ENCODE measurements at regions not wholly inside any gene's neighbourhood (a gene's known extent, or its start where the extent isn't known, plus 50 kb on each side); places are given as distances from the start of the nearest gene placed in this dataset.

- ATAC-seq (no peak), DNase-seq (no peak)
- POLR2A ChIA-PET, result no interaction called here
- peaks cover 0 to 7% (median 2%) of the 10 kb centered on the region in 5 donors for H3K27me3 Mint-ChIP-seq
- peak overlapping the region in 1 of 10 donors; percentile 0 for H3K4me3 Mint-ChIP-seq
- peak overlapping the region in 4 of 10 donors; percentile 29 to 86 (median 54) for H3K27ac Mint-ChIP-seq
- no peaks in the 10 kb centered on the region for H3K9me3 Mint-ChIP-seq
- no peaks in the 10 kb centered on the region for H3K36me3 Mint-ChIP-seq
- peaks cover 8 to 57% (median 45%) of the 10 kb centered on the region in 4 donors for H3K4me1 Mint-ChIP-seq
These were observed 533.6 kb downstream of the PTPRC start for GRCh38 chr1:199172171-199173124.

- peaks cover 0 to 8% (median 2%) of the 10 kb centered on the region in 5 donors for H3K27me3 Mint-ChIP-seq
- peak in 4 of 10 donors; percentile 6 to 62 (median 46) for DNase-seq
- POLR2A ChIA-PET, result no interaction called here
These were observed 534.5 kb downstream of the PTPRC start for GRCh38 chr1:199173356-199173755.

DNA sequence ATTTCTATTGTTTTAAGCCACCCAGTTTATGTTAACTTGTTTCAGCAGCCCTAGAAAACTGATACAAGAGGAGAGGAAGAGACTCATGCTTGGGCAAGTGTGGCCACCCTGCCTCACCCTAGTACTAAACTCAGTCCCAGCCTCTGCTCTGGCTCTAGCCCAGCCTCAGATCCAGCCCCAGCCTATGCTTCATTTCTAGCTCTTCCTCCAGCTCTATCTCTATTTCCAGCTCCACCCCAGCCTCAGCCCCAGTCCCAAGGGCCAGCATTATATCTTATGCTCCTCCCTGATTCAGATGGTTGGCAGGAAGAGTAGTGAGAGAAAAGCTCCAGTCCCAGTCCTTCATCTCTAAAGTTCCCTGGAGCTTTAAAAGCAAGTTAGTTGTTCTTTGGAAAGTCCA lies 535.5 kb downstream of the PTPRC start:
- no peak overlapping the region for H3K4me3 Mint-ChIP-seq
- no peaks in the 10 kb centered on the region for H3K36me3 Mint-ChIP-seq
- H3K27ac Mint-ChIP-seq, result peak overlapping the region in 5 of 10 donors; percentile 0 to 68 (median 47)
- POLR2A ChIA-PET, result no interaction called here
- DNase-seq, result no peak
- ATAC-seq, result no peak
- H3K9me3 Mint-ChIP-seq, result no peaks in the 10 kb centered on the region
- H3K4me1 Mint-ChIP-seq, result peaks cover 5 to 45% (median 35%) of the 10 kb centered on the region in 4 donors
- H3K27me3 Mint-ChIP-seq, result peaks cover 0 to 8% (median 2%) of the 10 kb centered on the region in 5 donors

More at GRCh38 chr1:199173356-199173755, 534.5 kb downstream of the PTPRC start:
- Mint-ChIP-seq H3K4me3 (peak overlapping the region in 2 of 10 donors; percentile 26 to 30), H3K9me3 (no peaks in the 10 kb centered on the region), H3K27ac (peak overlapping the region in 6 of 10 donors; percentile 4 to 86 (median 32)), H3K36me3 (no peaks in the 10 kb centered on the region), H3K4me1 (peaks cover 8 to 55% (median 45%) of the 10 kb centered on the region in 4 donors)
- ATAC-seq, result peak; percentile 66 to 86

GRCh38 chr1:199176713-199177112 lies 537.9 kb downstream of the PTPRC start:
- no peak overlapping the region for H3K27ac Mint-ChIP-seq
- no peak overlapping the region for H3K4me3 Mint-ChIP-seq
- ATAC-seq, result no peak
- H3K9me3 Mint-ChIP-seq, result no peaks in the 10 kb centered on the region
- H3K4me1 Mint-ChIP-seq, result peaks cover 5 to 31% (median 23%) of the 10 kb centered on the region in 4 donors
- POLR2A ChIA-PET, result no interaction called here
- H3K36me3 Mint-ChIP-seq, result no peaks in the 10 kb centered on the region
- DNase-seq, result no peak
- peaks cover 0 to 7% (median 1%) of the 10 kb centered on the region in 5 donors for H3K27me3 Mint-ChIP-seq

DNA sequence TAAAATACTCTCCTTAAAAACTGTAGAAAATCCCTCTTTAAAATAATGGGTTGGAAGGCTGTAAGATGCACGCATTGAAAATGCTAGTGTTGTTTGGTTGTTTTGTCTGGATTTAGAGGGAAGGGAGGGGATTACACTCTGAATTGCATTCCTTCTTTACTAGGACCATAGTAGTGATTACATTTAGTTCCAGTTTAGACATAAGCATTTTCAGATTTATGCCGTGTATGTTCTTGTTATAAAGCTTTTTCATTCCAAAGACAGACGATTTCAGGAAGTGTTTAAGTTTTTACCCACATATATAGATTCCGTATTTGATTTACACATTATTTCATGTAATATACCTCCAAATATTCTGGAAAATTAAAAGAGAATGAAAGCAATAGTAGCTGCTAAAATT lies 538.4 kb downstream of the PTPRC start:
- Mint-ChIP-seq H3K9me3 (no peaks in the 10 kb centered on the region), H3K27ac (no peak overlapping the region), H3K4me1 (peaks cover 5 to 29% (median 22%) of the 10 kb centered on the region in 4 donors), H3K4me3 (no peak overlapping the region), H3K27me3 (peaks cover 0 to 7% (median 1%) of the 10 kb centered on the region in 5 donors), H3K36me3 (no peaks in the 10 kb centered on the region)
- POLR2A ChIA-PET, result no interaction called here
- ATAC-seq (no peak), DNase-seq (no peak)

GRCh38 chr1:199178646-199179045 lies 539.8 kb downstream of the PTPRC start:
- no peaks in the 10 kb centered on the region for H3K9me3 Mint-ChIP-seq
- POLR2A ChIA-PET, result no interaction called here
- no peaks in the 10 kb centered on the region for H3K36me3 Mint-ChIP-seq
- H3K27me3 Mint-ChIP-seq, result peaks cover 0 to 7% (median 1%) of the 10 kb centered on the region in 5 donors
- no peak for ATAC-seq
- peaks cover 2 to 16% (median 10%) of the 10 kb centered on the region in 4 donors for H3K4me1 Mint-ChIP-seq
- no peak for DNase-seq
- no peak overlapping the region for H3K4me3 Mint-ChIP-seq
- H3K27ac Mint-ChIP-seq, result no peak overlapping the region

- Mint-ChIP-seq H3K4me1 (peaks cover 0 to 4% (median 0%) of the 10 kb centered on the region in 4 donors), H3K27ac (no peak overlapping the region), H3K9me3 (no peaks in the 10 kb centered on the region), H3K27me3 (peaks cover 0 to 4% (median 0%) of the 10 kb centered on the region in 5 donors), H3K36me3 (no peaks in the 10 kb centered on the region), H3K4me3 (no peak overlapping the region)
- ATAC-seq (no peak), DNase-seq (no peak)
- POLR2A ChIA-PET, result no interaction called here
These were observed 543.5 kb downstream of the PTPRC start for GRCh38 chr1:199182186-199182843.

DNA sequence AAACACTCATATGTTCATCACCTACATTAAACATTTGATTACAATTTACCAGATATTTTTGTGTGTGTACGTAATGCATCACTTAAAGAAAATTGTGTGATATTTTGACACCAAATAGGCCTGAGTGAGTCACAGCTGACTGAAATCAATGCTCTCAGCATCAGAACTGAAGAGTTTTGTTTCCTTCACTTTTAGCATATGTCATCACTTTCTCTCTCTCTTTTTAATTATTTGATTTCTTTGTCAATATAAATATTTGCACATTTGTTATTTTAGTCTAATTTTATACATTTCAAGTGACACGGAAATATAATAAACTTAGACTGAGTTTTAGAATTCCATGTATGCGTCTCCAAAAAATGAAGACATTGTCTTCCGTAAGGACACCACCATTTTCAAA lies 545.3 kb downstream of the PTPRC start:
- ATAC-seq (no peak), DNase-seq (no peak)
- POLR2A ChIA-PET, result interaction anchor here (0.6 kb wide), 1 partner anchor 458 kb away, joined by 7 read pairs; no protein-coding TSS in a partner anchor
- H3K9me3 Mint-ChIP-seq, result no peaks in the 10 kb centered on the region
- H3K4me3 Mint-ChIP-seq, result no peak overlapping the region
- peaks cover 0 to 4% (median 0%) of the 10 kb centered on the region in 4 donors for H3K4me1 Mint-ChIP-seq
- no peaks in the 10 kb centered on the region for H3K27me3 Mint-ChIP-seq
- H3K27ac Mint-ChIP-seq, result no peak overlapping the region
- H3K36me3 Mint-ChIP-seq, result no peaks in the 10 kb centered on the region

- peaks cover 0 to 2% (median 0%) of the 10 kb centered on the region in 5 donors for H3K27me3 Mint-ChIP-seq
- no peaks in the 10 kb centered on the region for H3K4me1 Mint-ChIP-seq
- H3K9me3 Mint-ChIP-seq, result peaks cover 0 to 9% (median 2%) of the 10 kb centered on the region in 9 donors
- ATAC-seq (no peak), DNase-seq (no peak)
- no peak overlapping the region for H3K4me3 Mint-ChIP-seq
- peak overlapping the region in 1 of 10 donors; percentile 2 for H3K27ac Mint-ChIP-seq
- no peaks in the 10 kb centered on the region for H3K36me3 Mint-ChIP-seq
- POLR2A ChIA-PET, result no interaction called here
These were observed 556.0 kb downstream of the PTPRC start for GRCh38 chr1:199194862-199195261.

DNA sequence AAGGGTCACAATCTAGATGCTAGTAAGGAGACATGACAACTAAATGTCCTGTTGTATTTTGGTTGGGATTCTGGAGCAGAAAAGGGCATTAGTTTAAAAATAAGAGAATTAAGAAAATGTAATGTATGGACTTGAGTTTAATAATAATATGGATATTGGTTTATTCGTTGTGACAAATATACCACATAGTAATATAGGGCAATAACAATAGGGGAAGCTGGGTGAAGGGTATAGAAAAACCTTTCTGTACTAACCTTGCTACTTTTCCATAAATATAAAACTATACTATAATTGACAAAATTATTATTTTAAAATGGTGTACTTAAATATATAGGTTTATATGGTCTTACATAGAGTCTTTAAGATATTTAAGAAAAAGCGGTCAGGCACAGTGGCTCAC lies 558.9 kb downstream of the PTPRC start:
- H3K36me3 Mint-ChIP-seq, result no peaks in the 10 kb centered on the region
- ATAC-seq, result no peak

DNA sequence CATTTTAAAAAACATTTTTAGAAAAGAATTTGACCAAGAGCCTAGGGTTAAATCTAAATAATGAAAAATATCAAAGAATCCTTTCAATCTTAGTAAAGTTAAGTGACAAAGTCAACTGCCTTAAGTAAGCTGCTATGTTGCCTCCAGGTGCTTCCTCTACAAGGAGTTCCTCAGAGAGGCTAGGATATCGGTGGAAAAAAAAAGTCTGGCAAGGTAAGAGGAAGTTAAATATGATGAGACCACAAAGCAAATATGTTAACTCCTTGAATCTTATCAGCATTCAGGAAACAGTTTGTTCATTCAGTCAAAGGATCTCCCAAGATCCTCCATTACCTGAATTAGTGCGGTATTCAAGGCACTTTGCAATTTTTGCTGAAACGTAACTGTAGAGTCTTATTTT lies 563.5 kb downstream of the PTPRC start:
- ATAC-seq, result no peak
- Mint-ChIP-seq H3K27ac (no peak overlapping the region), H3K27me3 (no peaks in the 10 kb centered on the region)

More for the DNA sequence above, 558.9 kb downstream of the PTPRC start:
- Mint-ChIP-seq H3K4me3 (no peak overlapping the region), H3K27ac (peak overlapping the region in 1 of 10 donors; percentile 4), H3K27me3 (peaks cover 0 to 2% (median 0%) of the 10 kb centered on the region in 5 donors), H3K4me1 (peaks cover 0 to 7% (median under 1%) of the 10 kb centered on the region in 4 donors), H3K9me3 (peaks cover 0 to 9% (median 2%) of the 10 kb centered on the region in 9 donors)
- POLR2A ChIA-PET, result no interaction called here
- DNase-seq, result no peak

GRCh38 chr1:199204231-199204630 lies 565.4 kb downstream of the PTPRC start:
- H3K9me3 Mint-ChIP-seq, result no peaks in the 10 kb centered on the region
- no peaks in the 10 kb centered on the region for H3K27me3 Mint-ChIP-seq
- no peak overlapping the region for H3K27ac Mint-ChIP-seq

More for the DNA sequence above, 563.5 kb downstream of the PTPRC start:
- Mint-ChIP-seq H3K4me3 (no peak overlapping the region), H3K36me3 (no peaks in the 10 kb centered on the region), H3K9me3 (no peaks in the 10 kb centered on the region), H3K4me1 (peaks cover 0 to 7% (median 1%) of the 10 kb centered on the region in 4 donors)
- POLR2A ChIA-PET, result no interaction called here
- DNase-seq, result no peak

More at GRCh38 chr1:199204231-199204630, 565.4 kb downstream of the PTPRC start:
- Mint-ChIP-seq H3K4me1 (peaks cover 0 to 7% (median 1%) of the 10 kb centered on the region in 4 donors), H3K4me3 (no peak overlapping the region), H3K36me3 (no peaks in the 10 kb centered on the region)
- POLR2A ChIA-PET, result no interaction called here
- ATAC-seq, result no peak
- no peak for DNase-seq
